ENCODE measurements at regions not wholly inside any gene's neighbourhood (a gene's known extent, or its start where the extent isn't known, plus 50 kb on each side); places are given as distances from the start of the nearest gene placed in this dataset.
"Not testable (repeated sequence)": the region's sequence is repeated elsewhere in the genome, so short reads cannot be mapped to it uniquely, and the experiment has no call there.

GRCh38 chr13:64558031-64558430 lies 2672.1 kb downstream of the PCDH9 start:
- ATAC-seq; H3K4me1 Mint-ChIP-seq; H3K79me2 ChIP-seq (replicated peaks; ENCODE audit: insufficient read depth); H3K36me3 Mint-ChIP-seq (ENCODE audit: low read depth); H3K9me3 Mint-ChIP-seq; H3K4me3 ChIP-seq; H3F3A ChIP-seq (replicated peaks; ENCODE audit: low read depth); H3K4me2 ChIP-seq; H3K9me2 ChIP-seq (ENCODE audit: insufficient read depth); H4K20me1 ChIP-seq (replicated peaks; ENCODE audit: insufficient read depth); H3K27me3 Mint-ChIP-seq (ENCODE audit: insufficient read depth, low read depth, poor library complexity); H2AFZ ChIP-seq; DNase-seq (ENCODE audit: low spot score); H3K4me1 ChIP-seq (ENCODE audit: insufficient read depth); H3K27me3 ChIP-seq (ENCODE audit: insufficient read depth); H3K27ac Mint-ChIP-seq; H3K4me3 Mint-ChIP-seq; H3K27ac ChIP-seq (ENCODE audit: low read depth); H3K36me3 ChIP-seq (ENCODE audit: insufficient read depth): not testable (repeated sequence)

- H3K36me3 ChIP-seq (ENCODE audit: insufficient read depth), result no peaks in the 10 kb centered on the region
- H3K27ac ChIP-seq (ENCODE audit: low read depth), result no peak overlapping the region
- no peak overlapping the region for H3K27ac Mint-ChIP-seq
- no peak for DNase-seq (ENCODE audit: low spot score)
- H3K36me3 Mint-ChIP-seq (ENCODE audit: low read depth), result no peaks in the 10 kb centered on the region
- no peaks in the 10 kb centered on the region for H3K9me2 ChIP-seq (ENCODE audit: insufficient read depth)
- no peaks in the 10 kb centered on the region for H4K20me1 ChIP-seq (replicated peaks; ENCODE audit: insufficient read depth)
- H3K27me3 ChIP-seq (ENCODE audit: insufficient read depth), result no peaks in the 10 kb centered on the region
- no peaks in the 10 kb centered on the region for H3K4me1 ChIP-seq (ENCODE audit: insufficient read depth)
- H2AFZ ChIP-seq, result no peak overlapping the region
- no peaks in the 10 kb centered on the region for H3F3A ChIP-seq (replicated peaks; ENCODE audit: low read depth)
- no peaks in the 10 kb centered on the region for H3K27me3 Mint-ChIP-seq (ENCODE audit: insufficient read depth, low read depth, poor library complexity)
- H3K4me2 ChIP-seq, result no peak overlapping the region
- H3K4me3 Mint-ChIP-seq, result no peak overlapping the region
- no peak overlapping the region for H3K4me3 ChIP-seq
- no peak for ATAC-seq
- H3K4me1 Mint-ChIP-seq, result no peaks in the 10 kb centered on the region
- no peaks in the 10 kb centered on the region for H3K9me3 Mint-ChIP-seq
- no peaks in the 10 kb centered on the region for H3K79me2 ChIP-seq (replicated peaks; ENCODE audit: insufficient read depth)
- no peak for TF ChIP-seq POLR2AphosphoS5 (IDR thresholded peaks at IDR 0.05; ENCODE audit: low read depth)
- TF ChIP-seq EZH2 (IDR thresholded peaks at IDR 0.05; ENCODE audit: low read depth, unreplicated experiment), result no peak
- TF ChIP-seq JUNB (IDR thresholded peaks at IDR 0.05; ENCODE audit: unreplicated experiment), result no peak
- no peak for TF ChIP-seq ZNF462 (CRISPR knock-in tag; IDR thresholded peaks at IDR 0.05)
- TF ChIP-seq REST (IDR thresholded peaks at IDR 0.05; ENCODE audit: unreplicated experiment), result no peak
- no peak for TF ChIP-seq STAT1 (IDR thresholded peaks at IDR 0.05; ENCODE audit: unreplicated experiment)
- TF ChIP-seq ETS1 (IDR thresholded peaks at IDR 0.05), result no peak
- TF ChIP-seq ZNF331 (CRISPR knock-in tag; IDR thresholded peaks at IDR 0.05; ENCODE audit: low read depth), result no peak
- TF ChIP-seq ZNF114 (CRISPR knock-in tag; IDR thresholded peaks at IDR 0.05), result no peak
- TF ChIP-seq EZH2phosphoT487 (IDR thresholded peaks at IDR 0.05; ENCODE audit: unreplicated experiment), result no peak
- TF ChIP-seq CTCF (conservative IDR thresholded peaks at IDR 0.05; ENCODE audit: low read depth in 2 of 2), result no peak
Measured at GRCh38 chr13:64556376-64556775, 2673.8 kb downstream of the PCDH9 start.

Data from GM23338 (cell line).